DOHH2 (cell line): ENCODE measurements at regions not wholly inside any gene's neighbourhood (a gene's known extent, or its start where the extent isn't known, plus 50 kb on each side); places are given as distances from the start of the nearest gene placed in this dataset.
"Not testable (repeated sequence)": the region's sequence is repeated elsewhere in the genome, so short reads cannot be mapped to it uniquely, and the experiment has no call there.

Experiments used
- H3F3A ChIP-seq: fragments of 200-600 bp; sonication (generic), shearing (Covaris generic); 2 replicates; pipeline ENCODE4 v1.6.0; 2016; ENCODE audit warnings: antibody characterized with exemption, mild to moderate bottlenecking; ENCODE audit not compliant: control insufficient read depth, insufficient read depth
- H3K27ac ChIP-seq: fragments of 200-600 bp; sonication (generic); 2 replicates; pipeline ENCODE4 v1.5.1; 2014; ENCODE audit warnings: low read depth, mild to moderate bottlenecking, low read length, moderate library complexity
- H3K27me3 ChIP-seq: fragments of 200-600 bp; sonication (generic); 2 replicates; pipeline ENCODE4 v1.6.1; 2014; ENCODE audit warnings: mild to moderate bottlenecking, low read length, mixed read lengths; ENCODE audit not compliant: control insufficient read depth
- H3K36me3 ChIP-seq: fragments of 200-600 bp; sonication (generic); 2 replicates; pipeline ENCODE4 v1.6.1; 2014; ENCODE audit warnings: mild to moderate bottlenecking, low read length, moderate library complexity, mixed read lengths; ENCODE audit not compliant: control insufficient read depth
- H3K4me1 ChIP-seq: fragments of 200-600 bp; sonication (generic); 2 replicates; pipeline ENCODE4 v1.6.1; 2014; ENCODE audit warnings: mild to moderate bottlenecking, low read length, mixed read lengths; ENCODE audit not compliant: control insufficient read depth
- H3K4me2 ChIP-seq: fragments of 200-600 bp; sonication (generic); 2 replicates; pipeline ENCODE4 v1.6.0; 2014; ENCODE audit warnings: mild to moderate bottlenecking, low read length, moderate library complexity
- H3K4me3 ChIP-seq: fragments of 200-600 bp; sonication (generic); 2 replicates; pipeline ENCODE4 v1.5.1; 2014; ENCODE audit warnings: mild to moderate bottlenecking, low read length, mixed read lengths
- H3K79me2 ChIP-seq: fragments of 200-600 bp; sonication (generic); 2 replicates; pipeline ENCODE4 v1.6.1; 2014; ENCODE audit warnings: mild to moderate bottlenecking, low read length, mixed read lengths; ENCODE audit not compliant: control insufficient read depth
- H3K9me2 ChIP-seq: fragments of 200-600 bp; sonication (generic); replicated peaks from 2 replicates; pipeline ENCODE4 v1.6.1; 2014; ENCODE audit warnings: mild to moderate bottlenecking, low read length, mixed read lengths; ENCODE audit not compliant: control insufficient read depth
- H3K9me3 ChIP-seq: fragments of 200-600 bp; sonication (generic); 2 replicates; pipeline ENCODE4 v1.6.1; 2014; ENCODE audit warnings: antibody characterized with exemption, low read length, mixed read lengths; ENCODE audit not compliant: control insufficient read depth, insufficient read depth
- H4K20me1 ChIP-seq: fragments of 200-600 bp; sonication (generic); 2 replicates; pipeline ENCODE4 v1.6.0; 2014; ENCODE audit warnings: low read depth, mild to moderate bottlenecking, antibody characterized with exemption, low read length, moderate library complexity; ENCODE audit not compliant: control insufficient read depth, insufficient read depth
- EZH2phosphoT487 ChIP-seq: fragments of 200-600 bp; sonication (generic); IDR thresholded peaks from 2 replicates; pipeline ENCODE4 v1.6.1; 2017; ENCODE audit warnings: borderline replicate concordance, mild to moderate bottlenecking, antibody characterized with exemption, low read length, moderate library complexity, mixed read lengths
- TF ChIP-seq, protein P1 (sequence below): fragments of 200-600 bp; sonication (generic); IDR thresholded peaks from one replicate; pipeline ENCODE4 v1.5.1; 2014; ENCODE audit warnings: antibody characterized with exemption, mild to moderate bottlenecking, low read depth, low read length; ENCODE audit not compliant: poor library complexity, severe bottlenecking

DNA sequence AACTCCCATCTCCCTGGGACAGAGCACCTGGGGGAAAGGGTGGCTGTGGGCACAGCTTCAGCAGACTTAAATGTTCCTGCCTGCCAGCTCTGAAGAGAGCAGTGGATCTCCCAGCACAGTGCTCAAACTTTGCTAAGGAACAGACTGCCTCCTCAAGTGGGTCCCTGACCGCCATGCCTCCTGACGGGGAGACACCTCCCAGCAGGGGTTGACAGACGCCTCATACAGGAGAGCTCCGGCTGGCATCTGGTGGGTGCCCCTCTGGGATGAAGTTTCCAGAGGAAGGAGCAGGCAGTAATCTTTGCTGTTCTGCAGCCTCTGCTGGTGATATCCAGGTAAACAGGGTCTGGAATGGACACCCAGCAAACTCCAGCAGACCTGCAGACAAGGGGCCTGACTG, 206.9 kb upstream of the NUDT10 start:
- not testable (repeated sequence) for H3K4me2 ChIP-seq, H3K4me1 ChIP-seq, H3K27me3 ChIP-seq, H3K27ac ChIP-seq, H3K36me3 ChIP-seq, H3K9me2 ChIP-seq, H4K20me1 ChIP-seq, H3K4me3 ChIP-seq, H3K79me2 ChIP-seq, H3F3A ChIP-seq, H3K9me3 ChIP-seq

DNA sequence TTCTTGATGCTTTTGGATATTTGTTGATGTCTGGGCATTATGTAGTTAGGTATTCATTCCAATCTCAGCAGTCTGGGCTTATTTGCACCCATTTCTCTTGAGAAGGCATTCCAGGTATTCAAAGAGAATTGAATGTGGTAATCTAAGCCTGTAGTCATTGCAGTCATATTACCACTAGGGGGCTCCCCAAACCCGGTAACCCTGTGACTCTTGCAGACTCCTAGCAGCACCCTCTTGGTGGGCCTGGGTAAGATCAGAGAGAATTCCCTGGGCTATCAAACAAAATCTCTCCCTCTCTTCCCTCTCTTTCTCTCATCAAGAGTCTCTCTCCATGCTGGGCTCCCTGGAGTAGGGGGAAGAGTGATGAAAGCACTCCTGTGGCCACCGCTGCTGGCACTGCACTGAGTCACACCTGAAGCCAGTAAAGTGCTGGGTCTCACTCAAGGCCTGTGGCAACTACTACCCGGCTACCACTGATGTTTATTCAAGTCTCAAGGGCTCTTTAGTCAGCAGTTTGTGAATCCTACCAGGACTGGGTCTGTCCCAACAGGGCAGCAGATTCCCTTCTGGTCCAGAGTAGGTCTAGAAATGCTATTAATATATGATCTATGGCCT, 187.7 kb upstream of the NUDT10 start:
- Histone ChIP-seq H3K9me2 (no peaks in the 10 kb centered on the region), H3K79me2 (no peaks in the 10 kb centered on the region)
- TF ChIP-seq EZH2phosphoT487 = no peak
- TF ChIP-seq, protein P1, sequence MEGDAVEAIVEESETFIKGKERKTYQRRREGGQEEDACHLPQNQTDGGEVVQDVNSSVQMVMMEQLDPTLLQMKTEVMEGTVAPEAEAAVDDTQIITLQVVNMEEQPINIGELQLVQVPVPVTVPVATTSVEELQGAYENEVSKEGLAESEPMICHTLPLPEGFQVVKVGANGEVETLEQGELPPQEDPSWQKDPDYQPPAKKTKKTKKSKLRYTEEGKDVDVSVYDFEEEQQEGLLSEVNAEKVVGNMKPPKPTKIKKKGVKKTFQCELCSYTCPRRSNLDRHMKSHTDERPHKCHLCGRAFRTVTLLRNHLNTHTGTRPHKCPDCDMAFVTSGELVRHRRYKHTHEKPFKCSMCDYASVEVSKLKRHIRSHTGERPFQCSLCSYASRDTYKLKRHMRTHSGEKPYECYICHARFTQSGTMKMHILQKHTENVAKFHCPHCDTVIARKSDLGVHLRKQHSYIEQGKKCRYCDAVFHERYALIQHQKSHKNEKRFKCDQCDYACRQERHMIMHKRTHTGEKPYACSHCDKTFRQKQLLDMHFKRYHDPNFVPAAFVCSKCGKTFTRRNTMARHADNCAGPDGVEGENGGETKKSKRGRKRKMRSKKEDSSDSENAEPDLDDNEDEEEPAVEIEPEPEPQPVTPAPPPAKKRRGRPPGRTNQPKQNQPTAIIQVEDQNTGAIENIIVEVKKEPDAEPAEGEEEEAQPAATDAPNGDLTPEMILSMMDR = peak; percentile 61

DNA sequence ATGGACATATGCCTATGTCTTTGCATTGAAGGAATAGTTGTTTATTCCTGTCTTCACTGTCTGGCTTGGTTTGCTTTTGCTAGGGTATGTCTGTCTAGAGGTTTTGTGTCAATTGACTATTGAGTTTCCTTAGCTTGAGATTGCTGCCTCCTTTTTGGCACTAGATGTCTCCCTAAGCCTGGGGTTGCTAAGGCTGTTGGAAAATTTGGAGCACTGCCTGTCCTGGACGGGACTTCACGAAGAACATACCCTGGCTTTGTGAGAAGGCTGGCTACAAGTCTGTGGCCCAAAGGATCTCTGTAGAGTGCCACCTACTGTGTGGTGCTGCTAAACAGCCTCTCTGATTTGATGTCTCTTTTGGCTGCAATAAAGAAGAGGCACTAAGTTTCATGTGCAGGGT, 183.8 kb upstream of the NUDT10 start:
- Histone ChIP-seq H3K4me2 (no peak overlapping the region), H3K4me3 (no peak overlapping the region), H3K79me2 (no peaks in the 10 kb centered on the region), H3K27me3 (no peaks in the 10 kb centered on the region), H4K20me1 (no peaks in the 10 kb centered on the region), H3K36me3 (no peaks in the 10 kb centered on the region), H3F3A (no peaks in the 10 kb centered on the region), H3K27ac (no peak overlapping the region), H3K9me3 (no peaks in the 10 kb centered on the region), H3K9me2 (no peaks in the 10 kb centered on the region), H3K4me1 (no peaks in the 10 kb centered on the region)
- no peak for TF ChIP-seq EZH2phosphoT487
- TF ChIP-seq, protein P1 = peak; percentile 37

More for the DNA sequence above, 187.7 kb upstream of the NUDT10 start:
- no peaks in the 10 kb centered on the region for H3K9me3 ChIP-seq
- no peaks in the 10 kb centered on the region for H3K27me3 ChIP-seq
- no peaks in the 10 kb centered on the region for H4K20me1 ChIP-seq
- no peaks in the 10 kb centered on the region for H3K4me1 ChIP-seq
- H3K36me3 ChIP-seq = no peaks in the 10 kb centered on the region
- no peaks in the 10 kb centered on the region for H3F3A ChIP-seq
- H3K4me2 ChIP-seq = no peak overlapping the region
- no peak overlapping the region for H3K27ac ChIP-seq
- no peak overlapping the region for H3K4me3 ChIP-seq

DNA sequence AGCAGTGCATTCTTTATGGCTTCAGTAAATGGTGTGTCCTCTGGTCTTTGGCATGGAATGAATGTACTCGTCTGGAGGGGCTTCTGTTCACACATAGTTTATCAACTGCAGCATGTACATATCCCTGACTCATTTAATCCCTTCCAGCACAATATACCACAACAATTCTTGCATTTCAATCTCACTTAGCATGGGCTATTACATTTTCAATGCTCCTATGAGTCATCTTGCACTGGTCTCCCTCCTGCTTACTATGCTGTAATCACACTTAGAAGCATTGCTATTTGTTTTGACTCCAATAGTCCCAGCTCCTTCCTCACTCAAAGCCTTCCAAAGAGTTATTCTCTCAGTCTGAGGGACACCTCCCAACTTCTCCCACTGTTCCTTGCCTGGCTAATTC, 180.9 kb upstream of the NUDT10 start:
- H3K36me3 ChIP-seq = no peaks in the 10 kb centered on the region
- no peak overlapping the region for H3K4me2 ChIP-seq
- H3K27ac ChIP-seq = no peak overlapping the region
- H3K4me1 ChIP-seq = no peaks in the 10 kb centered on the region
- no peaks in the 10 kb centered on the region for H3K9me2 ChIP-seq
- no peak overlapping the region for H3K4me3 ChIP-seq
- H3K9me3 ChIP-seq = no peaks in the 10 kb centered on the region
- H3F3A ChIP-seq = no peaks in the 10 kb centered on the region
- no peaks in the 10 kb centered on the region for H4K20me1 ChIP-seq
- H3K27me3 ChIP-seq = no peaks in the 10 kb centered on the region
- TF ChIP-seq EZH2phosphoT487 = no peak
- TF ChIP-seq, protein P1 = no peak
- no peaks in the 10 kb centered on the region for H3K79me2 ChIP-seq
